Retinal pigment epithelial cell (primary cell): ENCODE measurements at regions not wholly inside any gene's neighbourhood (a gene's known extent, or its start where the extent isn't known, plus 50 kb on each side); places are given as distances from the start of the nearest gene placed in this dataset.
"Not testable (repeated sequence)": the region's sequence is repeated elsewhere in the genome, so short reads cannot be mapped to it uniquely, and the experiment has no call there.

Experiments
- DNase-seq: peaks from one replicate; pipeline ENCODE4 v3.0.0-alpha.2; 2010; ENCODE audit warnings: low read depth
- H3K4me3 ChIP-seq: 2 replicates; pipeline ENCODE4 v1.5.1; 2011; ENCODE audit warnings: mild to moderate bottlenecking, low read length, control low read depth, moderate library complexity
- TF ChIP-seq, protein P1 (sequence below): conservative IDR thresholded peaks from 2 replicates; pipeline ENCODE4 v1.5.1; 2011; ENCODE audit warnings: low read depth, low read length, control low read depth, inconsistent platforms

DNA sequence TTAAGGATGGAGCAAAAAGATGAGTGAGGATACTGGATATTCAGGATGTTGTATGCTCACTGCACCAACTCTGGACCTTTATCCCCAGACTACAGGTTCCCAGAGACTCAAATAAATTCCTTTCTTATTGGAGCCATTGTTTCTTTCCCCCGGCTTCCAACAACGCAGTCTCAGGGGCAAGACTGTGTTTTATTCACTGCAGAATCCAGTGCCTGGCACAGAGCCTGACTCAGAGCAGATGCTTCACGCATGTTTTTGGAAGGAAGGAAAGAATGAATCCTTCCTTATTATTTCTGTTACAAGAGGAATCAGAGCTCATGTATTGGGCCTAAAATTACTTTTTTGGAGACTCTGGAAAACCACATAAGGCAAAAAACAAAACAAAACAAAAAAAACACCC lies 96.0 kb upstream of the VGLL4 start:
- no peak overlapping the region for H3K4me3 ChIP-seq
- TF ChIP-seq, protein P1, sequence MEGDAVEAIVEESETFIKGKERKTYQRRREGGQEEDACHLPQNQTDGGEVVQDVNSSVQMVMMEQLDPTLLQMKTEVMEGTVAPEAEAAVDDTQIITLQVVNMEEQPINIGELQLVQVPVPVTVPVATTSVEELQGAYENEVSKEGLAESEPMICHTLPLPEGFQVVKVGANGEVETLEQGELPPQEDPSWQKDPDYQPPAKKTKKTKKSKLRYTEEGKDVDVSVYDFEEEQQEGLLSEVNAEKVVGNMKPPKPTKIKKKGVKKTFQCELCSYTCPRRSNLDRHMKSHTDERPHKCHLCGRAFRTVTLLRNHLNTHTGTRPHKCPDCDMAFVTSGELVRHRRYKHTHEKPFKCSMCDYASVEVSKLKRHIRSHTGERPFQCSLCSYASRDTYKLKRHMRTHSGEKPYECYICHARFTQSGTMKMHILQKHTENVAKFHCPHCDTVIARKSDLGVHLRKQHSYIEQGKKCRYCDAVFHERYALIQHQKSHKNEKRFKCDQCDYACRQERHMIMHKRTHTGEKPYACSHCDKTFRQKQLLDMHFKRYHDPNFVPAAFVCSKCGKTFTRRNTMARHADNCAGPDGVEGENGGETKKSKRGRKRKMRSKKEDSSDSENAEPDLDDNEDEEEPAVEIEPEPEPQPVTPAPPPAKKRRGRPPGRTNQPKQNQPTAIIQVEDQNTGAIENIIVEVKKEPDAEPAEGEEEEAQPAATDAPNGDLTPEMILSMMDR, result no peak
- DNase-seq, result no peak

DNA sequence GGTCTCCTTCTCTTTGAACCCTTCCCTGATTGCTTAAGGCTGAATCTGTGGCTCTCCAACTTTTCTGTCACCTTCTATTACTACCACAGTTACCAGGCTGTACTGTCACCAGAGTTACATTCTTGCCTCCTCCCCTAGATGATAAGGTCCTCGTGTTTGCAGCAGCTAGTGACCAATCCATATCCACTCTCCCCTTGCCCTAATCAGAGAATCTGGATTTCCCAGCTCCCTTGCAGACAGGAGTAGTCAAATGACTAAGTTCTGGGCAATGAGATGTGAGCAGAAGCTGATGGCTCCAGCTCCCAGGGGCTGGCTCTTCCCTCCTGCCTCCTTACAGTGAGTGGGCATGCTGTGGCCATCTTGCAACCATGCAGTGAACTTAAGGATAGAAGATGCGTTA lies 95.4 kb upstream of the VGLL4 start:
- H3K4me3 ChIP-seq, result no peak overlapping the region
- TF ChIP-seq, protein P1, result no peak
- no peak for DNase-seq

DNA sequence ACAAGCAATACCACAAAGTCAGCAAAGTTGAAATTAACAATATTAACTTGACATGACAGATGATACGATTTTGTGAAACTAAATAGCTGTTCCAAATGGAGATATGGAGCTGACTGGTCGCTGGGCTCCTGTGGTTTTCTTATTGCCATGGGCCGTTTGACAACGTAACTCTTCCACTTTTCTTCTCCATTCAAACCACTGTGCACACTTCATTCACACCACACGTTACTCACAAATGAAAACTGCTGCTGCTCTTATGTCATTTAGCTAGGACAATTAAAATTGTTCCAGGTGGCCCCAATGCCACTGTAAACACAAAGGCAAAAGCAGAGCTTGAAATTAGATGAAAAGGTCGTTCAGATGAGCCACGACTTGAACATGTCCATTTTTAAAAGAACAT lies 94.0 kb upstream of the VGLL4 start:
- TF ChIP-seq, protein P1, result no peak
- DNase-seq, result no peak
- no peak overlapping the region for H3K4me3 ChIP-seq

DNA sequence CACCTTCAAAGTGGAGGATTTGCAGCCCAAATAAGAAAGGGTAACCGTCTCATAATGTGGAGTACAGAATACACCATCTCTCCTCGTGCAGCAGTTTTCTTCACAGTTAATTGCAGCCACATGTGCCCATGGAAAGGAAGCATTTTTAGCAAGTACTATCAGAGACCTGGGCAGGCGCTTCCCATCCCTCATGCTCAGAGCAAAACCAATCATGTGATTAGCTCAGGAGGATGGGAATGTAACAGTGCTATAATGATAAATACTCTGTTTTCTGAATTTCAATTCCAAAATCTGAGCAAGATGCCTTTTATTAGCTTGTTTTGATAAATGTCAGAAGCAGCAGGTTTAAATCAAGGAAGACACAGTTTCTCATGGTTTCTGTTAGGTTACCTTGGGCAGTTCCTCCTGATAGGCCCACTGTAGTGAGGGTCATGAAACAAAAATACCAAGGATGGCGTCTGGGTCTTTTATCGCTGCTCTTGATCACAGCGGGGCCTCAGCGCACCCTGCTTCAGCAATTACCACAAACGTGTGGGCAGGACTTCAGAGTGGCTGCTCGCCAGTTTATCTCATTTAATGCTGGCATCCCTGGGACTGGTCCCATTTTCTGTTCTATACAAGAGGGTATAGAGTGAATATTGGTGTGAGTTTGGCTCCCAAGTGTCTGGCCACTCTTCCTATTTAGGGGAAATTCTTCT lies 92.6 kb upstream of the VGLL4 start:
- TF ChIP-seq, protein P1, result no peak
- no peak overlapping the region for H3K4me3 ChIP-seq
- no peak for DNase-seq

DNA sequence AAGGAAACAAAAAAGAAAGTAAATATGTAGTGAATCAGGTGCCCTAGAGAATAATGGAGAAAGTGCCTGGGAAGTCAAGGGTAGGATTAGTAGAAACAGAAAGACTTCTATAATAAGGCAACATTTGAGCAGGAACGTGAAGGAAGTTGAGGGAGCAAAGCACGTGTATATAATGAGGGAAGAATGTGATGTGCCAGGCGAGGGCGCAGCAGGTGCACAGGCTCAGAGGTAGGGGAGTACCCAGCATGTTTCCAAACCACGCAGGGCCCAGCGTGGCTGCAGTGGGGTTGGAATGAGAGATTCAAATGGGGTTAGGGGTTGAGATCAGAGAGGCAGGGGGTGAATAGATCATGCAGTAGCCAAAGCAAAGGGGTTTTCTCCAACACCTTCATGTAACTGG lies 91.9 kb upstream of the VGLL4 start:
- no peak overlapping the region for H3K4me3 ChIP-seq
- no peak for DNase-seq
- TF ChIP-seq, protein P1, result no peak

DNA sequence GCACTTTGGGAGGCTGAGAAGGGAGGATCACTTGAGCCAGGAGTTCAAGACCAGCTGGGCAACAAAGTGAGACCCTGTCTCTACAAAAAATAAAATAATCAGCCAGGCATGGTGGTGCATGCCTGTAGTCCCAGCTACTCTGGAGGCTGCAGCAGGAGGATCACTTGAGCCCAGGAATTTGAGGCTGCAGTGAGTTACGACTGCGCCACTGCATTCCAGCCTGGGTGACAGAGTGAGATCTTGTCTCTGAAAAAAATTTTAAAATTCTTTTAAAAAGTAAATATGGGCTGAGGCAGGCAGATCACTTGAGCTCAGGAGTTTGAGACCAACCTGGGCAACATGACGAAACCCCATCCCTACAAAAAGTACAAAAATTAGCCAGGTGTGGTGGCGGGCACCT lies 91.4 kb upstream of the VGLL4 start:
- not testable (repeated sequence) for H3K4me3 ChIP-seq, DNase-seq

DNA sequence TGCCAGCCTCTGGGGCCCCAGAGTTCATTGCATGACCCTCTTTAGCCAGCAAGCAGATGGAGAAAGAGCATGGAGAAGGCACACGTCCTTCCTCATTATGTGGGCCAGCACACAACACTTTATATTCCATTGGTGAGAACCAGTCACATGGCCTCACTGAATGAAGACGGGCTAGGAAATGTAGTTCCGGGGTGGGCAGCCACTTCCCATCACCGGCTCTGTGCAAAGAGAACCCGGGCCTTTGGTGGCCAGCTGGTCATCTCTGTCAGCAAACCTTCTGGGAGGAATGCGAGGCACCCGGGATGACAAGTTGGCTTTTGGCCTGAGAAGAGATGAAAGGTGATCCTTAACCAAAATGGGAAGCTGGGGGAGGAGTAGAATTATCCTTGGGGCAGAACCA lies 90.2 kb upstream of the VGLL4 start:
- TF ChIP-seq, protein P1, result no peak
- DNase-seq, result no peak

More for the DNA sequence above, 90.2 kb upstream of the VGLL4 start:
- no peak overlapping the region for H3K4me3 ChIP-seq
